GM12865 (cell line): ENCODE measurements at regions not wholly inside any gene's neighbourhood (a gene's known extent, or its start where the extent isn't known, plus 50 kb on each side); places are given as distances from the start of the nearest gene placed in this dataset.
A peak's percentile ranks its signal among the peaks of the same experiment; 100 is the strongest.

Experiments
- DNase-seq: peaks from one replicate; pipeline ENCODE4 v3.0.0; 2010; ENCODE audit warnings: low read depth
- H3K4me3 ChIP-seq: 2 replicates; pipeline ENCODE4 v1.5.1; 2011; ENCODE audit warnings: mild to moderate bottlenecking, low read depth, low read length, control low read depth
- CTCF ChIP-seq: IDR thresholded peaks from 2 replicates; pipeline ENCODE4 v1.5.1; 2011; ENCODE audit warnings: low read length, control low read depth, low read depth, inconsistent platforms; ENCODE audit not compliant: insufficient read depth; ENCODE audit errors: missing control alignments

- TF ChIP-seq CTCF, result no peak
- no peak for DNase-seq
- no peak overlapping the region for H3K4me3 ChIP-seq
These were observed 58.6 kb upstream of the MPEG1 start for GRCh38 chr11:59271247-59271755.

- no peak overlapping the region for H3K4me3 ChIP-seq
- TF ChIP-seq CTCF, result no peak
- DNase-seq, result no peak
These were observed 55.2 kb upstream of the MPEG1 start for GRCh38 chr11:59267736-59268475.

DNA sequence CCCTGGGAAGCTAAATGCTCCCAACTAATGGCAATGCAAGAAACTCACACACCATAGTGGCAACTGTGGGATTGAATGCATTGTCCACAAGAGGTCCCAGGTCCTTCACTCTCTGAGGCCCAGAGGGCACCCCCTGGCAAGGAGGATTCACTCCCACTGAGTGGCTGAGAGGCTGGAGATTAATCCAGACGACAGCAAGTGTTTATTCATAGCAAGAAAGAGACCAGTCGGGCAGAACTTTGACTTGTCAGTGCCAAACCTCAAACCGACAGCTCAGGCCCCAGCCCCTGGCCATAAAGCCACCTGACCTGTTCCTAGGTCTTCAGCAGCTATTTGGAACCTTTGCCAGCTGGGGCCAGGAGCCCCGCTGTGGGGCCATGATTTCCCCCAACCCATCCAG lies 54.5 kb upstream of the MPEG1 start:
- no peak for TF ChIP-seq CTCF
- H3K4me3 ChIP-seq, result no peak overlapping the region
- peak; percentile 85 for DNase-seq

DNA sequence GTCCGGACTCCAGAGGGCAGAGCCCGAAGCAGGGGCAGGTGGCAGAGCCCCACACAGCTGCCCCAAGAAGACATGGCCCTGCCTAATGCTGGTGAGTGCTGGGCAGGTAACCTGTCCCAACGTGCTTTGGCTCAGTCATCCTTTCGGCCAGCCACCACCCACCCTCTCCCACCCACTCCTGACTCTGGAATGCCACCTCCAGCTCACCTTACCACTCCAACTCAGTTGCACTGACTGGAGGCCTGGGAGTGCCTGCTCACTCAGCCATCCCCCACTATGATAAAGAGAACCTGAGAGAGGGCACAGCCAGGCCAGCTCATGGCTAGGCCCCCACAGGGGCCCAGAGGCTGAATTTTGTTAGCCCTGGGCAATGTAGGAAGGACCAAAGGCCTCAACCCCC lies 53.8 kb upstream of the MPEG1 start:
- no peak overlapping the region for H3K4me3 ChIP-seq
- no peak for DNase-seq
- TF ChIP-seq CTCF, result no peak

DNA sequence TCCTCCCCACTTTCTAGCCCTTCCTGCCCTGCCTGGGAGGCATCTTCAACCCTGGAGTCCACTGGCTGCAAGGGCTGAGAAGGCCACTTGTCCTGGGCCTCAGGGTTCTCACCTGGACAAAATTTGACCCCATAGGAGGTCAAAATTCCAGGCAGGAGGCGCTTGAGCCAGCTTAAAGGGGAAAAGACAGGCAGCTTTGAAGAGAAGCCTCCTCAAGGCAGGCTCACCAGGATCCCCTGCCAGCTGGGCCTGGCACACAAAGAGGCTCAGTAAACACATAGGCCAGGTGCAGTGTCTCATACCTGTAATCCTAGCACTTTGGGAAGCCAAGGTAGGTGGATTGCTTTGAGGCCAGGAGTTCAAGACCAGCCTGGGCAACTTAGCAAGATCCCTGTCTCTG lies 53.0 kb upstream of the MPEG1 start:
- no peak for TF ChIP-seq CTCF
- DNase-seq, result no peak

DNA sequence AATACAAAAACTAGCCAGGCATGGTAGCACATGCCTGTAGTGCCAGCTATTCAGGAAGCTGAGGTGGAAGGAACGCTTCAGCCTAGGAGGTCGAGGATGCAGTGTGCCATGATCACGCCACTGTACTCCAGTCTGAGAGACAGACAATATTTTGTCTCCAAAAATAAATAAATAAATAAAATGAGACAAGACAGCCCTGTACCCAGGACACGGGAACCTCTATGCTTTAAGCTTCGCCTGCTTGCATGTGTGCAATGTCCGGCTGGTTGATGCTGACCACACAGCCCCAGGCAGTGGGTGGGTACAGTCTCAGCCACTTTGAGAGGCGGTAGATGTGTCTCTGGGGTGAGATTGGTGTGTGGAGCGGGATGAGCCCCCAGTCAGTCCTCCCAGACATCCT lies 52.0 kb upstream of the MPEG1 start:
- H3K4me3 ChIP-seq, result no peak overlapping the region
- TF ChIP-seq CTCF, result no peak
- DNase-seq, result no peak

More for the DNA sequence above, 53.0 kb upstream of the MPEG1 start:
- H3K4me3 ChIP-seq, result no peak overlapping the region

GRCh38 chr11:59263225-59263894 lies 50.6 kb upstream of the MPEG1 start:
- no peak overlapping the region for H3K4me3 ChIP-seq
- DNase-seq, result peak; percentile 50

More at GRCh38 chr11:59263225-59263894, 50.6 kb upstream of the MPEG1 start:
- TF ChIP-seq CTCF, result peak; percentile 56
